ENCODE measurements at regions not wholly inside any gene's neighbourhood (a gene's known extent, or its start where the extent isn't known, plus 50 kb on each side); places are given as distances from the start of the nearest gene placed in this dataset.

DNA sequence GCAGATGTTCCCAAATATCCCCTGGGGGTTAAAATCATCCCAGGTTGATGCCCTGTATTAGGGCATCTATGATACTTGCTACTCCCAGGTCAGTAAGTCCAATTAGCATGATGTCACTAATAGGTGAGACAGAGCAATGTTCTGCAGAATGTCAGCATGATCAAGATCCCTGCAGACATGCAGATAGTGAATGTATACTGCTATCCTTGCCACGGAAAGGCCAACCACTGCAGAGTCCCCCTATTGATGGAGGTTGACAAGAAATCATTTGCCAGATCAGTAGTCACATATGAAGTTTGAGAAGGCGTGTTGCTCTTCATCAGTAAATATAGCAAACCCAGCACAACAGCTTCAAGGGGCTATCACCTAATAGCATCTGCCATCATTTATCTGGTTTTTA is 97.4 kb downstream of the SETD4 start:
- no peaks in the 10 kb centered on the region for H3K27me3 ChIP-seq (ENCODE audit: control insufficient read depth, insufficient read depth, low read length)
- H3K4me1 ChIP-seq (ENCODE audit: control insufficient read depth, insufficient read depth, low read length), result no peaks in the 10 kb centered on the region
- no peaks in the 10 kb centered on the region for H3K9me3 ChIP-seq (ENCODE audit: control insufficient read depth, insufficient read depth, low read depth, low read length)
- H3K4me3 ChIP-seq (ENCODE audit: low read depth, low read length), result no peak overlapping the region
- no peak overlapping the region for H3K9ac ChIP-seq (ENCODE audit: low read length)
- H3K27ac ChIP-seq (ENCODE audit: low read depth, low read length), result no peak overlapping the region
- no peaks in the 10 kb centered on the region for H3K36me3 ChIP-seq (ENCODE audit: control insufficient read depth, insufficient read depth, low read length)

DNA sequence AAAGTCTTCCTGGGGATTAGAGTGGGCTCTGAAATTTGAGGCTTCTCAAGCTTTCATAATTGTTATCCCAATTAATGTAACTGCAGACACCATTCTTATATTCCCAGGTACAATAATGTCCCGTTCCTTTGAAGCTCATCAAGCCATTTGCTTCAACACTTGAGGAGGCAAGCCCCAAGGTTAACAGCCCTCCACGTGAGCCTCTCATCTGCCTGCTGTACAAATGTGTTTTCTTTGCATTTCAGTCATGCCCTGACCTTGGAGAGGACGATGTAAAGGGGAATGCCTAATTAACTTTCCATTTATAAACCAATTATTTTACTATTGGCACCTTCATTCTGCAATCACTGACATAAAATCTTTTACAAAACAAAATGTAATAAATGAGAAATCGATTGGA is 106.3 kb downstream of the SETD4 start:
- Histone ChIP-seq H3K9ac (ENCODE audit: low read length) (no peak overlapping the region), H3K27ac (ENCODE audit: low read depth, low read length) (no peak overlapping the region), H3K36me3 (ENCODE audit: control insufficient read depth, insufficient read depth, low read length) (no peaks in the 10 kb centered on the region), H3K9me3 (ENCODE audit: control insufficient read depth, insufficient read depth, low read depth, low read length) (no peaks in the 10 kb centered on the region), H3K27me3 (ENCODE audit: control insufficient read depth, insufficient read depth, low read length) (no peaks in the 10 kb centered on the region), H3K4me1 (ENCODE audit: control insufficient read depth, insufficient read depth, low read length) (no peaks in the 10 kb centered on the region), H3K4me3 (ENCODE audit: low read depth, low read length) (no peak overlapping the region)

DNA sequence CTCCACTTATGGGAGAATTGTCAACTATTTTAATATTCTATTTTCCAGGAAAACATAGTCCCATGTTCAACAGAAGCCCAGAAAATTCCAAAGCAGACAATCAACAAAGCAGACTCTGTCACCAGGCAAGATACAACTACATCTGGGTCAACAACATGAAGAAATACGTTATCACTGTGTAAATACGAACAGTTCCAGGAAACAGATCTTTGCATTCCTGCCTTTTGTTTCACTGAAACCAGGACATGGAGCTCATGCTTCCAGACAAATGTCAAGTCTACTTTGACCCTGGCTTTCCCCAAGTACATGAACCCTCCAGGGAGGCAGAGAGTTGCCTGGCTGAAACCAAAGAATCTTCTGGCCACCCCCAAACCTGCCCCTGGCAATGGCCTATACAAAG is 106.7 kb downstream of the SETD4 start:
- Histone ChIP-seq H3K4me1 (ENCODE audit: control insufficient read depth, insufficient read depth, low read length) (no peaks in the 10 kb centered on the region), H3K4me3 (ENCODE audit: low read depth, low read length) (no peak overlapping the region), H3K9me3 (ENCODE audit: control insufficient read depth, insufficient read depth, low read depth, low read length) (no peaks in the 10 kb centered on the region), H3K27me3 (ENCODE audit: control insufficient read depth, insufficient read depth, low read length) (no peaks in the 10 kb centered on the region), H3K36me3 (ENCODE audit: control insufficient read depth, insufficient read depth, low read length) (no peaks in the 10 kb centered on the region), H3K27ac (ENCODE audit: low read depth, low read length) (no peak overlapping the region), H3K9ac (ENCODE audit: low read length) (no peak overlapping the region)

DNA sequence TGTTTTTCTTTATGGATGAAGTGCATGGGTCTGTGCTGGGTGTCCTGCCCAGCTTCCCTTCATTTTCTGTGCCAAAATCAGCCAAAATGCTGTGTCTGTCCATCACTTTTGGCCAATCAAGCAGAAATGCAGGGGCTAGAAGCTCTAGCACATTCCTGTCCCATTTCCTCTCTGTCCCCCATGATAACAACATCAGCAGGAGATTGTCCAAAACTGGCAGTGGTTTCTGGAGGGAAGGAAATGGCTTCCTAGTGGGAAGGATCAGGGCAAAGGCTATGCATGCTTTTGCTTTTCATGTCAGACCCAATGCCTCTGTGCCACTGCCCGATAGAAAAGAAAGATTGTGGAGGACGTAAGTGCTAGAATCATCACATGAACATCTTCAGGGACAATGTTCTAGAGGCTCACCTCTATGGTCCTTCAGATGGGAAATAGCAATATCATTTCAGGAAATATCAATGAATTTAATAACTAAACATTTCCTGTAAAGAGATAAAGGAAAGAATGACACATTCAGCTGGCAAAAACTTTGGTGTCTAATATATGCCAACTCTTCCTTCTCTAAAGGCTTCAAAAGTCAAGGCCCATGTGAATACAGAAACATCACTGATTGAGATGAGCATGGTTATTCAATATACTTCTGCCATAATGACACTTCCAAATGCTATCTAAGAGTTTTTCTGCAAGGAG is 107.5 kb downstream of the SETD4 start:
- Histone ChIP-seq H3K9me3 (ENCODE audit: control insufficient read depth, insufficient read depth, low read depth, low read length) (no peaks in the 10 kb centered on the region), H3K9ac (ENCODE audit: low read length) (no peak overlapping the region), H3K4me3 (ENCODE audit: low read depth, low read length) (no peak overlapping the region), H3K27me3 (ENCODE audit: control insufficient read depth, insufficient read depth, low read length) (no peaks in the 10 kb centered on the region), H3K36me3 (ENCODE audit: control insufficient read depth, insufficient read depth, low read length) (no peaks in the 10 kb centered on the region), H3K27ac (ENCODE audit: low read depth, low read length) (no peak overlapping the region), H3K4me1 (ENCODE audit: control insufficient read depth, insufficient read depth, low read length) (no peaks in the 10 kb centered on the region)

DNA sequence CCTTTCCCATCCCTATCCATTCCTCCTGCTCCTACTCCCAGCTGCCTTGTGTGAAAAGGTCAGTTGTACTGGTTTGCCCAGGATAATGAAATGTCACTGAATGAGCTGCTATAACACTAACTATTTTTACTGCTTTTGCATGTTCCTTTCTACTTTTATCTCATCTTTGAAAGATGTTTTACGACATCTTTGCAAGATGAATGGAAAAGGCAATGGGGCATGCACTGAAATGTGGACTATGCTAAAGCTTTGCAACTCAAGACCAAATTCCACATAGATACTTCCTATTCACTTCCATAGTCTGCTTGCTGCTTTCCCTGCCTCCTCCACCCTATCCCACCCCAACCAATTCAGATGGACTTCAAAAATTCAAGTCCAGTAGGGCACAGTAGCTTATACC is 111.3 kb downstream of the SETD4 start:
- Histone ChIP-seq H3K4me1 (ENCODE audit: control insufficient read depth, insufficient read depth, low read length) (no peaks in the 10 kb centered on the region), H3K36me3 (ENCODE audit: control insufficient read depth, insufficient read depth, low read length) (no peaks in the 10 kb centered on the region), H3K27ac (ENCODE audit: low read depth, low read length) (no peak overlapping the region), H3K9ac (ENCODE audit: low read length) (no peak overlapping the region), H3K27me3 (ENCODE audit: control insufficient read depth, insufficient read depth, low read length) (no peaks in the 10 kb centered on the region), H3K9me3 (ENCODE audit: control insufficient read depth, insufficient read depth, low read depth, low read length) (no peaks in the 10 kb centered on the region), H3K4me3 (ENCODE audit: low read depth, low read length) (no peak overlapping the region)

DNA sequence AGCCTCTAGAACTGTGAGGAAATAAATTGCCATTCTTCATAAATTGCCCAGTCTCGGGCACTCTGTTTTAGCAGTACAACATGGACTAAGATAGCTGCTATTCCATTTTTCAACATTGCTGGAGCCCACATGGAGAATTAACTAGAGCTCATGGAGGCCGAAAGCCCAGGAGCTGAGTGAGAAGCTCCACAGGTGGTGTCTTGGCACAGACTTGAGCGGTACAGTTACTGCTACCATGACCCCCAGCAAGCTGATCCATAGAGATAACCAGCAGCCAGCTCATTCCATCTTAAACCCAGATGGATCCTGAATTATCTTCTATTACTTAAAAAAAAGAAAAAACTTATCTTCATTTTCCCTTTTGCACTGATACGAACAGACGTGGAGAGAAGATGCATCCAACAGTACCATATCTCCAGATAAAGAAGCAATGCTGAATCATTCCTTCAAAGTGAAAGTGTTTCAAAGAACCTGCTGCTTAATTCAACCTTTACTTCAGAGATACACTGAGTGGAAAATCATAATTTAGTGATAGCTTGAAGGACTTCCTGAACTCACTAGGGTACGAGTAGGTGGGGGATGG is 115.1 kb downstream of the SETD4 start:
- Histone ChIP-seq H3K27me3 (ENCODE audit: control insufficient read depth, insufficient read depth, low read length) (no peaks in the 10 kb centered on the region), H3K27ac (ENCODE audit: low read depth, low read length) (no peak overlapping the region), H3K36me3 (ENCODE audit: control insufficient read depth, insufficient read depth, low read length) (no peaks in the 10 kb centered on the region), H3K4me1 (ENCODE audit: control insufficient read depth, insufficient read depth, low read length) (no peaks in the 10 kb centered on the region), H3K9ac (ENCODE audit: low read length) (no peak overlapping the region), H3K4me3 (ENCODE audit: low read depth, low read length) (no peak overlapping the region), H3K9me3 (ENCODE audit: control insufficient read depth, insufficient read depth, low read depth, low read length) (no peaks in the 10 kb centered on the region)

DNA sequence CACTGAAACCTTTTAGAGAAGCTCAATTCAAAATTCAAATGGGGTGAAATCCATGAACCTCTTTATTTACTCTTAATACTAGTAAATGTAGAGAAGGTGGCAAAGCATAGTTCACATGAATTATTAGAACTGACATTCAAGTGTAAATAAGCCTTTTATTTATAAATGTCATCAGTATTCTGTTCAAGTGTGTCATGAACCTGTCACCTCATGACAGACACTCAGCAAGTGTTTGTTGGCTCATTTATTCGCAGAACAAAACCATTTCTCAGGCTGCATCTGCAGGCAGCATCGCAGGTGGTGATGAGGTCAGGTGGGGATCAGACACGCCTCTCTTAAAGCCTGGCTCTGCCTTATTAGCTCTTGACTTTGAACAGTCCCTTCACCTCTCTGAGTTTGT is 116.6 kb downstream of the SETD4 start:
- Histone ChIP-seq H3K27ac (ENCODE audit: low read depth, low read length) (no peak overlapping the region), H3K4me1 (ENCODE audit: control insufficient read depth, insufficient read depth, low read length) (no peaks in the 10 kb centered on the region), H3K4me3 (ENCODE audit: low read depth, low read length) (no peak overlapping the region), H3K27me3 (ENCODE audit: control insufficient read depth, insufficient read depth, low read length) (no peaks in the 10 kb centered on the region), H3K9me3 (ENCODE audit: control insufficient read depth, insufficient read depth, low read depth, low read length) (no peaks in the 10 kb centered on the region), H3K36me3 (ENCODE audit: control insufficient read depth, insufficient read depth, low read length) (no peaks in the 10 kb centered on the region), H3K9ac (ENCODE audit: low read length) (no peak overlapping the region)

DNA sequence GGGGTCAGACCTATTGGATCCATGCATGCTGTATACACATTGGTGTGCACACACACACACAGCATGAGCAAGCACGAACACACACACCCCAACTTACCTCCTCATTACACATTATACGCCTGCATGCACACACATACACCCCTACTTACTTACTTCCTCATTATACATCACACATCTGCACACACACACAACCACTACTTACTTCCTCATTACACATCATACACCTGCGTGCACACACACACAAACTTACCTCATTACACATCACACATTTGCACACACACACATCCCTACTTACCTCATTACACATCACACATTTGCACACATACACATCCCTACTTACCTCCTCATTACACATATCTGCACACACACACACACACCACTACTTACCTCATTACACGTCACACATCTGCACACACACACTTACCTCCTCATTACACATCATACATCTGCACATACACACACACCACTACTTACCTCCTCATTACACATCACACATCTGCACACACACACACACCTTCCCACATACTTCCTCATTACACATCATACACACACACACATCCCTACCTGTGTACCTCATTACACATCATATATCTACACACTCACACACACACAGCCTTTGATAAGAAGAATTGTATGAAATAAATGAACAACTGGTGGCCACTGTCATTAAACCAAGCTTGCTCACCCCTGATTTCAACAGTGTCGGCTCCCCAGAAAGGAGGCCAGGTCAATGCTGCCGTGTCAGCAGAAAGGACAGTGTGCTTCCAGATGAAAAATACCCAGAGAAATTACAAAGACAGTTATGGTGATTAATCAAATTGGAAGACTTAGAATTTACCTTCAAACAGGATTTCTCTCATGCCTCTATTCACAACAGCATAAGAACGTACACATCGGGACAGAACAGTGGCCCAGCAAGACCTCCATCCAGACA is 117.8 kb downstream of the SETD4 start:
- H3K36me3 ChIP-seq (ENCODE audit: control insufficient read depth, insufficient read depth, low read length), result no peaks in the 10 kb centered on the region
- no peaks in the 10 kb centered on the region for H3K4me1 ChIP-seq (ENCODE audit: control insufficient read depth, insufficient read depth, low read length)
- H3K9me3 ChIP-seq (ENCODE audit: control insufficient read depth, insufficient read depth, low read depth, low read length), result no peaks in the 10 kb centered on the region
- no peaks in the 10 kb centered on the region for H3K27me3 ChIP-seq (ENCODE audit: control insufficient read depth, insufficient read depth, low read length)
- H3K27ac ChIP-seq (ENCODE audit: low read depth, low read length), result no peak overlapping the region
- H3K4me3 ChIP-seq (ENCODE audit: low read depth, low read length), result no peak overlapping the region
- H3K9ac ChIP-seq (ENCODE audit: low read length), result no peak overlapping the region

DNA sequence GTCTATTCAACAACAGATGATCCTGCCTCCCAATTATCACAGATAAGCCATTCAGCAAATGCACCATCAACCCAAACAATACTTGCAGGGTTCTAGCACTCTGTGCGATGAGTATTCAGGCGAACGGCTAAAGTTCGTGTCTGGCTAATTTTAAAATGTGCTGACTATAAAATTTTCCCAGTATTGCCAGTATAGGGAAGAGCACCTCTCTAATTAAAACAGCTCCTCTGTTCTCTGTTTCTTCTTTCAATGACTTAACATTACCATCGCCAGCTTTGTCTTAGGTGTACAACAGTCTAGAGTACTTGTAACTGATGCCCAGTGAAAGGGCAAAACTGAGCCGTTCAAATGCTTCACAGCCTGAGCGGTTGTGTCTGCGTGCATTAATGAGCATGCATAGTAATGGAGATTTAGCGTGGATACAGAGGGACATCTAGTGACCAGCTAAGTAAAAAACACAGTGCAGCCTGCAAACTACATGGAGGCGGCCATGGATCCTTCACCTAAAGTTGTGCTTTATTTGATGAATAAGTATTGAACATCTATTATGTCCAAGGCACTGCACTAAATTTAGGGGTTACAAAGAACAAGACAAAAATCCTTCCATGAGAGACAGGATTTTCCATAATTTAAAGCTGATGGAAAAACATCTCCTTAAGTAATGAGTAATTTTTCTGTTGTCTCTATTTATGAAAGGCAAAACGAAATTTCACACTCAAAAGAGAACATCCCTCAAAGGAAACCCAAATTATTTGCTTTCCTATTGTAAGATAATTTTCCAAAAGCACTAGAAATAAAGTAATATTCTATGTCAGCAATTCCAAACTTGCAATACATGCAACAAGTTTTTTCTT is 120.0 kb downstream of the SETD4 start:
- H3K4me1 ChIP-seq (ENCODE audit: control insufficient read depth, insufficient read depth, low read length), result no peaks in the 10 kb centered on the region
- no peak overlapping the region for H3K9ac ChIP-seq (ENCODE audit: low read length)
- no peaks in the 10 kb centered on the region for H3K9me3 ChIP-seq (ENCODE audit: control insufficient read depth, insufficient read depth, low read depth, low read length)
- no peak overlapping the region for H3K27ac ChIP-seq (ENCODE audit: low read depth, low read length)
- no peaks in the 10 kb centered on the region for H3K27me3 ChIP-seq (ENCODE audit: control insufficient read depth, insufficient read depth, low read length)
- no peak overlapping the region for H3K4me3 ChIP-seq (ENCODE audit: low read depth, low read length)
- no peaks in the 10 kb centered on the region for H3K36me3 ChIP-seq (ENCODE audit: control insufficient read depth, insufficient read depth, low read length)

DNA sequence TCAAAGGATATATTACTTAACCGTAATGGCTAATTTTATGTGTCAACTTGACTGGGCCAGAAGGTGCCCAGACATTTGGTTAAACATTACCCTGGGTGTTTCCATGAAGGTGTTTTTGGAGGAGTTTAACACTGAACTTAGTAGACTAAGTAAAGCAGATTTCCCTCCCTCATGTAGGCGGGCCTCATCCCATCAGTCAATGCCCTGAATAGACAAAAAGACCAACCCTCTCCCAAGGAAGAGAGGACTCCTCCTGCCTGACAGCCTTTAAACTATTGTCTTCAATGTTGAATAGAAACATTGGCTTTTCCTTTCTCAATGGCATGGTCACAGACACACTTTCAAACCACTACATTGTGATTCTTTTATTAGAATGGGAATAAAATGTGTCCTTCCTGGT is 121.9 kb downstream of the SETD4 start:
- Histone ChIP-seq H3K4me1 (ENCODE audit: control insufficient read depth, insufficient read depth, low read length) (no peaks in the 10 kb centered on the region), H3K27me3 (ENCODE audit: control insufficient read depth, insufficient read depth, low read length) (no peaks in the 10 kb centered on the region), H3K36me3 (ENCODE audit: control insufficient read depth, insufficient read depth, low read length) (no peaks in the 10 kb centered on the region), H3K9me3 (ENCODE audit: control insufficient read depth, insufficient read depth, low read depth, low read length) (no peaks in the 10 kb centered on the region), H3K27ac (ENCODE audit: low read depth, low read length) (no peak overlapping the region), H3K4me3 (ENCODE audit: low read depth, low read length) (no peak overlapping the region), H3K9ac (ENCODE audit: low read length) (no peak overlapping the region)
